GM19099 (cell line): ENCODE measurements at regions not wholly inside any gene's neighbourhood (a gene's known extent, or its start where the extent isn't known, plus 50 kb on each side); places are given as distances from the start of the nearest gene placed in this dataset.

Experiments
- POLR2A ChIP-seq: IDR thresholded peaks from 3 replicates; pipeline ENCODE4 v1.6.1; 2011; ENCODE audit warnings: low read depth; ENCODE audit not compliant: insufficient read length; ENCODE audit errors: extremely low read depth

DNA sequence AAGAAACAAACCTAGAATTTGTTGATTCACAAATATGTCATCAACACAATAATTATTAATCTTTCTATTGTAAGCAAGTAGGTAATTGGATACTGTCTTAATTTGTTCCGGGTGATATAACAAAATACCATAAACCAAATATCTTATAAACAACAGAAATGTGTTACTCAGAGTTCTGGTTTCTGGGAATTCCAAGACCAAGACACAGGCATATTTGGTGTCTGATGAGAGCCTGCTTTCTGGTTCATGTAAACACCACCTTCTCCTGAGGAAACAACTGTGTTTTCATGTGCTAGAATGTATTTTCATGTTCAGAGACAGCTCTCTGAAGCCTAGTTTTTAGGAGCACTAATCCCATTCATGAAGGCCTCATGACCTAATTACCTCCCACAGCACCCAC is 1819.5 kb downstream of the SLITRK5 start:
- TF ChIP-seq POLR2A: no peak

DNA sequence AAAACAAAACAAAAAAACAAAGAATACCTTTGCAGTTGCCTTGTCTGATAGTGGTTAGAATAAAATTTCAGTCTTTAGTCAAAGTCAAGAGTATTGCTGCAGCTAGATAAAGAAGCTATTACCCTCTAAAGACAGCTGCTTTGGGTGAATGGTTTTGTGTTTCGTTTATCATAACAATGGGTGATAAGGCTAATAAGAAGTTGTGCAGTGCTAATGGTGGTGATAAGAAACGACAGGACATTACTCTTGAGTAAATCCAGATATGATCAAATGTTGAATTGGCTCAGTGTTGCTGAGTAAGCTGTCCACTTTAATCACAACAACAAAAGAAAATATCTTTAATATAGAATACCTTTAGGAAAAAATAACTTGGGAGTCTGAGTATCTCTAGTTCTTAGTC is 1825.3 kb downstream of the SLITRK5 start:
- no peak for TF ChIP-seq POLR2A

DNA sequence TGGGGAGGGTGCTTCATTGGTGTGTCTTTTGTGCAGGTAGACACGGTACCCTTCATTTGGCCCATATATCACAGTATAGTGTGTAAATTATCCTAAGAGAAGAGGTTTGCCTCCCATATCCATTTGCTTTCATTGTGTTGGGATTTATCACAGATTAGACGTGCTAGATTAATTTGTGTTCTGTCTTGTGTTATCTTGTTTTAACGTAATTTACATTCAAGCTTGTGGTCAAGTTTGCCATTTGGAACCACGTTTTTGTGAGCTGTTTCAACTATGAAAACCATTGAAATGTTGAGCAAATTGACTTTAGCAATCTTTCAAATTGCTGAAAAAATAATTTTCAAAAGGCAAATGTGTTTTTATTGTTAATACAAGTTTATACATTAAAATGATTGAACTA is 1826.5 kb downstream of the SLITRK5 start:
- no peak for TF ChIP-seq POLR2A

DNA sequence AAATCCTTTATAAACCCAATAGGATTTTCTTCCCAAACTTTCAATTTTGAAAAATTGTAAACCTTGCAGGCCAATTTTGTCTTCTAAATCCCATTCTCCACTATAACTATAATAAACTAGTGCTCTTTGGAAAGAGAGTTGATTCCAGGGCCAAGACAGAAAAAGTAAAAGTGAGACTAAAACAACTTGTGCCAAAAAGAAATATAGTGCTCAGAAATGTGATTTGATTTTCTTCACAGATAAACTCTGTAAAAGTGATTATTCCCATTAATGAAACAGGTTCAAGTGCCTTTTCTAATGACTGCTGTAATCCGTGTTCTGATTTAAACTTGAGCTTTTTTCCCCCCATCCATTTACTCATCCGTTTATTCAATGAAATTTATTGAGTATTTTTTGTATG is 1831.1 kb downstream of the SLITRK5 start:
- TF ChIP-seq POLR2A: no peak

DNA sequence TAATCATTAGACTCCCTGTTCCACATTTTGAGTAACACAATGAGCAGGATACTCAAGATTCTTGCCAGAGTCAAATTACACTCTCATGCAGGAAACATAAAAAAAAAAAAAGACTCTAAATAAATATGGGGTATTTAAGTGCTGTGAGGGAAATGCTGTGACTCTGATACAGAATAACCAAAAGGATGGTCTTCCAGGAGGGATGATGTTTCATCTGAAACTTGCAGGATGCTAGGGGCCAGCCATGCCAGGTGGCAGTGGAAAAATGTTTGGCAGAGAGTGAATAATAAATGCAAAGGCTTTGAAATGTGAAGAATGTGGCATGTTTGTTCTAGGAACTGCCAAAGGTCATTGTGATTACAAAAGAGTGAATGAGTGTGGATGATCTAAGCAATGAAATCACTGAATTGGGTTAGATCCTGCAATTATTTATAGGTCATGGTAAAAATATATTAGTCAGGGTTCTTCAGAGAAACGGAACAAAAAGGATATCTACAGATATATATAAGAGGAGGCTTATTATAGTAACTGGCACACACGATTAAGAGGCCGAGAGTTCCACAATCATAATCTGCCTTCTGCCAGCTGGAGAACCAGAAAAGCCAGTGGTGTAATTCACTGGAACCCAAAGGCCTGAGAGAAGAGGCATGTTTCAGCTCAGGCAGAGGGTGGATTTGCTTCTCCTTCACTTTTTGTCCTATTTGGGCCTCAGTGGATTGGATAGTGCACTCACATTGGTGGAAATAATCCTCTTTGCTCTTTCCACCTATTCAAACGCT is 1832.8 kb upstream of the MIR17HG start:
- TF ChIP-seq POLR2A: no peak

GRCh38 chr13:89515948-89516347 is 1831.5 kb upstream of the MIR17HG start:
- no peak for TF ChIP-seq POLR2A

- no peak for TF ChIP-seq POLR2A
Measured at GRCh38 chr13:89518289-89519077, 1829.0 kb upstream of the MIR17HG start.

DNA sequence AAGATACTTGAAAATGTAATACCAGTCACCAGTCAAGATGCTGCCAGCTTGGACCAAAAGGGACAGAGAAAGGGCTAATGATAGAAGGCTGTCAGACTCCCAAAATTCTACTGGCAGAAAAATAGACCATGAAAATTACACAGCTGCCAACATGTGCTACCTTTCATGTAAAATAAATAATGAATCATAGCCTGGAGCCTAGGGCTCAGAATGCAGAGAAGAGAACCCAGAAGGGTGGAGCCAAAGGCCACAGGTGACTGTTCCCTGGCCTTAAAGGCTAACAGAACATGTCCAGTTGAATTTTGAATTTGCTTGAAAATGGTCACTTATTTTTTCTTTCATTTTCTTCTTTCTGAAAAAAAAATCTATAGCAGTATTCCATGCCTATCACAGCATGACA is 1827.0 kb upstream of the MIR17HG start:
- no peak for TF ChIP-seq POLR2A

- no peak for TF ChIP-seq POLR2A
Measured at GRCh38 chr13:89541091-89542030, 1806.1 kb upstream of the MIR17HG start.

GRCh38 chr13:89550938-89551337 is 1796.5 kb upstream of the MIR17HG start:
- TF ChIP-seq POLR2A: no peak

- TF ChIP-seq POLR2A: no peak
Measured at GRCh38 chr13:89554801-89555200, 1792.7 kb upstream of the MIR17HG start.

- TF ChIP-seq POLR2A: no peak
Measured at GRCh38 chr13:89565476-89566100, 1781.9 kb upstream of the MIR17HG start.

GRCh38 chr13:89567025-89567424 is 1780.5 kb upstream of the MIR17HG start:
- TF ChIP-seq POLR2A: no peak

DNA sequence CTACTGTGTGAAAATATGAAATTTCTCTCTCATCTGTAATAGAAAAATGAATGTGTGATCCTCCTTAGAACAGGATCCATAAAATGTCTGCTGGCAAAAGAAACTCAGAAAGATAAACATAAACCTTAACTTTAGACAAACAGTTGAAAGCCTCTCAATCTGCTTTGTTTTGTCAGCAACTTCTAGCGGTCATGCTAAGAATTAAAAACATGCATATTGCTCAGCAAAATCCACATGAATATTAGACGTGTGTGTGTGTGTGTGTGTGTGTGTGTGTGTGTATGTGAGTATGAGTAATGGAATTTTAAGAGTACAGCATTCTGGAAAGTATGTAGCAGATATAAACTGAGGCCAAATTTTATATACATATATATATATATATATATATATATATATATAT is 1779.2 kb upstream of the MIR17HG start:
- no peak for TF ChIP-seq POLR2A

DNA sequence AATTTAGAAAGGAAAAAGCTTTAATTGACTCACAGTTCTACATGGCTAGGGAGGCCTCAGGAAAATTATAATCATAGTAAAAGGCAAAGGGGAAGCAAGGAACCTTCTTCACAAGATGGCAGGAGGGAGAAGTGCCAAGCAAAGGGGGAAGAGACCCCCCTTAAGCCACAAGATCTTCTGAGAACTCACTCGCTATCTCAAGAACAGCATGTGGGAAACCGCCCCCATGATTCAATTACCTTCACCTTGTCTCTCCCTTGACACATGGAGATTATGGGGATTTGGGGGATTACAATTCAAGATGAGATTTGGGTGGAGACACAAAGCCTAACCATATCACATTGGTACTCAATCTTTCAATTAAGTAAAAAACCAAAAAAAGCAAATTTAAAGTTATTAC is 1778.7 kb upstream of the MIR17HG start:
- no peak for TF ChIP-seq POLR2A
